Cardiac fibroblast (primary cell): ENCODE measurements at regions not wholly inside any gene's neighbourhood (a gene's known extent, or its start where the extent isn't known, plus 50 kb on each side); places are given as distances from the start of the nearest gene placed in this dataset.

Experiments used
- DNase-seq, 2 donors: peaks; one replicate each; pipeline versions ENCODE4 v3.0.0 to v3.0.0-alpha.2; 2010; ENCODE audit warnings: low read depth in 2 of 2
- H3K4me3 ChIP-seq, 2 donors: replicated peaks in 1 of 2; 1 replicate in 1 of 2; 2 replicates in 1 of 2; pipeline ENCODE4 v1.5.1; 2011; ENCODE audit warnings: low read depth in 2 of 2, low read length in 2 of 2, mild to moderate bottlenecking in 2 of 2, moderate library complexity in 1 of 2
- CTCF ChIP-seq: IDR thresholded peaks from one replicate; pipeline ENCODE4 v1.5.1; 2011; ENCODE audit warnings: low read depth, mild to moderate bottlenecking, low read length, inconsistent platforms

DNA sequence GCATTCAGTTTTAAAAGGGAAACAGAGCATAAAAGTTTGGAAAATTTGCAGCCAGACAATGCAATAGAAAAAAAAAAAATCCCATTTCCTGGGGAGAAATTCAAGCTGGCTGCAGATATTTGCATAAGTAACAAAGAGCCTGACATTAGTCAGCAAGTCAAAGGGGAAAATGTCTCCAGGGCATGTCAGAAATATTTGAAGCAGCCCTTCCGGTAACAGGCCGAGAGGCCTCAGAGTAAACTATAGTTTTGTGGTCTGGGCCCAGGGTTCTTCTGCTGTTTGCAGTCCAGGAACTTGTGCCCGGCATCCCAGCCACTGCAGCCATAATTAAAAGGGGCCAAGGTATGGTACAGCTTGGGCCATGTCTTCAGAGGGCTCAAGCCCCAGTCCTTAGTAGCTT, 411.6 kb upstream of the BCHE start:
- TF ChIP-seq CTCF: no peak
- DNase-seq: no peak
- no peak overlapping the region for H3K4me3 ChIP-seq

DNA sequence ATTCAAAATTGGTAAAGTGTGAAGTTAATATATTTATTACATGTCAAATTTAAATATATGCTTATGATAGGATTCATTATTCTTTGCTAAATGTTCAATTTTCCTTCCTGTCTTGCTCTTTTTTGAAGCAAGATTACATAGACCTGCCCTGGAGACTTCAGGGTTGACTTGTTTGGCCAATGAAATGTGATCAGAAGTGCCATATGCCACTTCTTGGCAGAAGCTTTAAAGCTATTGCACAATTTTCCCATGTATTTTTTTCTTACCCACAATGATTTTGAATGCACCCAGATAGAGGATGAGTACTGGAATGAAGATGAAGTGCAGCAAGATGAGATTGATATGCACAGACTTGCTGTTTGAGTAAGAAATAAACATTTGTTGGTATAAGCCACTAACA, 406.3 kb upstream of the BCHE start:
- no peak for TF ChIP-seq CTCF
- DNase-seq: no peak
- H3K4me3 ChIP-seq: no peak overlapping the region

GRCh38 chr3:166223120-166223519, 385.9 kb upstream of the BCHE start:
- DNase-seq: no peak
- no peak for TF ChIP-seq CTCF
- no peak overlapping the region for H3K4me3 ChIP-seq

- no peak overlapping the region for H3K4me3 ChIP-seq
- no peak for DNase-seq
- TF ChIP-seq CTCF: no peak
Observed at GRCh38 chr3:166211451-166211850, 374.2 kb upstream of the BCHE start.

DNA sequence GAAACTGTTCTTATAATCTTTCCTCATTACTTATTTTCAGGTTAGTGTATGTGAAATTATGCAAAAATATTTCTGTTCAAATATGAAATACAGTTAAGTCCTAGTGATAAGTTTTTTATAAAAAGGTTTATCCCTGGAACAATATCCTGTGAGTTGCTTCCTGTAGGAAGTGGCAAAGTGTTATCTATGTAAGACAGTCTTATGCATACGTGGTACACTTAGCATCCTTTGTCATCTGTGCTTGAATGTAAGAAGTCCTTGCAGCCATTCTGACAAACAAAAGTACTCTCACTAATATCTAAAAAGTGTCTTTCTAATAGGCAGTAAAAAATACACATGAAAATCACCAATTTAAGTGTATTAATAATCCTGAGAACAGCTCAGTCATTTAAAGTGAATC, 372.5 kb upstream of the BCHE start:
- no peak for DNase-seq
- no peak overlapping the region for H3K4me3 ChIP-seq
- no peak for TF ChIP-seq CTCF

GRCh38 chr3:166205158-166205557, 367.9 kb upstream of the BCHE start:
- TF ChIP-seq CTCF: no peak
- H3K4me3 ChIP-seq: no peak overlapping the region
- no peak for DNase-seq

DNA sequence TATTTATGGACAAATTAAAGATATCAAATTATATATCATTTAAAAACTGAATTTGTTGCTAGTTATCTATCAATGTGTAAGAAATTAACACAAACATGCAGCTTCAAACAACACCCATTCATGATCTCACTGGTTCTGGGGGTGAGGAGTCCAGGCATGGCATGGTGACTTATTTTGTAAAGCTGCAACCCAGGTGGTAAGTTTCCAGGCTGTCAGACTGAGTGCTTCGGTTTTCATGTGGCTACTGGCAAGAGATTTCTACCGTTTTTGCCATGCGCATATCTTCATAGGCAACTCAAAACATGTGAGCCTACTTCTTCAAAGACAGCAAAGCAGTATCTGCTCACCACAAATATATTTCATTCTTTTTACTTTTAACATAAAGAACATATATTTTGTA, 364.3 kb upstream of the BCHE start:
- no peak for TF ChIP-seq CTCF
- H3K4me3 ChIP-seq: no peak overlapping the region
- no peak for DNase-seq
